Esophagus squamous epithelium (tissue), 4 donors: ENCODE measurements at regions not wholly inside any gene's neighbourhood (a gene's known extent, or its start where the extent isn't known, plus 50 kb on each side); places are given as distances from the start of the nearest gene placed in this dataset.
"Not testable (repeated sequence)": the region's sequence is repeated elsewhere in the genome, so short reads cannot be mapped to it uniquely, and the experiment has no call there.

Source experiments
- CTCF ChIP-seq, 6 experiments: fragments of 450-650 bp in 4 of 6; fragments of 200-600 bp in 2 of 6; sonication (generic) in 2 of 6; IDR thresholded peaks; one replicate each; pipeline ENCODE4 v1.5.1; 2016 to 2019; ENCODE audit warnings: antibody characterized with exemption in 6 of 6, mild to moderate bottlenecking in 4 of 6, moderate library complexity in 4 of 6
- POLR2A ChIP-seq, 4 donors: fragments of 450-650 bp; IDR thresholded peaks; one replicate each; pipeline ENCODE4 v1.6.1; 2017; ENCODE audit warnings: antibody characterized with exemption in 4 of 4, mild to moderate bottlenecking in 4 of 4, moderate library complexity in 3 of 4

- TF ChIP-seq POLR2A, CTCF (IDR thresholded peaks at IDR 0.05): not testable (repeated sequence)
Measured at GRCh38 chr1:181246320-181246719, 157.8 kb downstream of the IER5 start.
